ENCODE measurements at regions not wholly inside any gene's neighbourhood (a gene's known extent, or its start where the extent isn't known, plus 50 kb on each side); places are given as distances from the start of the nearest gene placed in this dataset.

- DNase-seq (ENCODE audit: low spot score) = no peak
Observed at GRCh38 chr21:43317959-43318358, 109.0 kb downstream of the SIK1 start.

GRCh38 chr21:43317254-43317748 is 109.6 kb downstream of the SIK1 start:
- no peak for DNase-seq (ENCODE audit: low spot score)

- no peak for DNase-seq (ENCODE audit: low spot score)
Observed at GRCh38 chr21:43316156-43316845, 110.6 kb downstream of the SIK1 start.

- no peak for DNase-seq (ENCODE audit: low spot score)
Observed at GRCh38 chr21:43315244-43316137, 111.4 kb downstream of the SIK1 start.

GRCh38 chr21:43313939-43314405 is 113.0 kb downstream of the SIK1 start:
- DNase-seq (ENCODE audit: low spot score) = no peak

- DNase-seq (ENCODE audit: low spot score) = no peak
Observed at GRCh38 chr21:43313221-43313938, 113.6 kb downstream of the SIK1 start.

- DNase-seq (ENCODE audit: low spot score) = no peak
Observed at GRCh38 chr21:43312751-43313169, 114.2 kb downstream of the SIK1 start.

- no peak for DNase-seq (ENCODE audit: low spot score)
Observed at GRCh38 chr21:43312011-43312410, 114.9 kb downstream of the SIK1 start.

GRCh38 chr21:43311301-43311817 is 115.6 kb downstream of the SIK1 start:
- peak; percentile 73 for DNase-seq (ENCODE audit: low spot score)

- DNase-seq (ENCODE audit: low spot score) = no peak
Observed at GRCh38 chr21:43308815-43309283, 118.1 kb downstream of the SIK1 start.

GRCh38 chr21:43308101-43308814 is 118.7 kb downstream of the SIK1 start:
- DNase-seq (ENCODE audit: low spot score) = peak; percentile 76

GRCh38 chr21:43307677-43308070 is 119.3 kb downstream of the SIK1 start:
- DNase-seq (ENCODE audit: low spot score) = no peak

- no peak for DNase-seq (ENCODE audit: low spot score)
Observed at GRCh38 chr21:43306911-43307676, 119.8 kb downstream of the SIK1 start.

GRCh38 chr21:43306391-43306790 is 120.5 kb downstream of the SIK1 start:
- no peak for DNase-seq (ENCODE audit: low spot score)

- no peak for DNase-seq (ENCODE audit: low spot score)
Observed at GRCh38 chr21:43305811-43306311, 121.1 kb downstream of the SIK1 start.

- no peak for DNase-seq (ENCODE audit: low spot score)
Observed at GRCh38 chr21:43305336-43305665, 121.6 kb downstream of the SIK1 start.

- DNase-seq (ENCODE audit: low spot score) = no peak
Observed at GRCh38 chr21:43304621-43305335, 122.2 kb downstream of the SIK1 start.

- no peak for DNase-seq (ENCODE audit: low spot score)
Observed at GRCh38 chr21:43304206-43304605, 122.7 kb downstream of the SIK1 start.
